OCI-LY3 (cell line): ENCODE measurements at regions not wholly inside any gene's neighbourhood (a gene's known extent, or its start where the extent isn't known, plus 50 kb on each side); places are given as distances from the start of the nearest gene placed in this dataset.

Experiments used
- CTCF ChIP-seq: fragments of 200-600, 300-600 bp; sonication (generic); IDR thresholded peaks from 2 replicates; pipeline ENCODE4 v1.5.1; 2014; ENCODE audit warnings: antibody characterized with exemption, low read length, low read depth
- EZH2phosphoT487 ChIP-seq: fragments of 200-600 bp; shearing (Covaris generic); IDR thresholded peaks from 2 replicates; pipeline ENCODE4 v1.6.1; 2018; ENCODE audit warnings: antibody characterized with exemption, mixed run types, low read depth

DNA sequence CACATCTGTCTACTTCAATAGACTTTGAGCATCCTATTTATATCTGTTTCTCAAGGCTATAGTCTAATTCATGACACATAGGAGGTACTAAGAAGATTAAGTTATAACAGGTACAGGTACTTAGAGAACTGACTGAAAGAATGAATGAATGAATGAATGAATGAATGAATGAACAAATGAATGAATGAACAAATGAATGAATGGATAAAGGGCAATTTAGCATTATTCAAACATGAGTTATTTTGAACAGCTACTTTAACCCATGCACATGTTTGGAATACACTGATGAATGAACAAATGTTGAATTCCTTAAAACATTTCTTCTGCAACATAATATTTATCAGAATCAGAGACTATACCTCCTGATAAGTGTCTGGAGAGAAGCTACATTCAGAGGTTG lies 1165.6 kb upstream of the CDH8 start:
- TF ChIP-seq CTCF (no peak), EZH2phosphoT487 (no peak)
